Endothelial cell of umbilical vein (primary cell): ENCODE measurements at regions not wholly inside any gene's neighbourhood (a gene's known extent, or its start where the extent isn't known, plus 50 kb on each side); places are given as distances from the start of the nearest gene placed in this dataset.

ENCODE experiments used
- BruUV-seq: library from RNA; stranded (reverse); fragments of 400-500 nt; replicated peaks from 2 replicates; lab custom pipeline; 2021; lab: Mats Ljungman, UMichigan
- CTCF ChIA-PET: fragments of 300-600, 350-600 bp; sonication (Branson Sonifier 250); formaldehyde crosslinking; loops from one replicate; lab custom pipeline; 2021; ENCODE audit warnings: antibody characterized with exemption, inconsistent platforms; lab: Charles Lee
- POLR2A ChIA-PET: fragments of 300-600, 350-600 bp; sonication (Branson Sonifier 250); formaldehyde crosslinking; loops from one replicate; lab custom pipeline; 2021; ENCODE audit warnings: antibody characterized with exemption, inconsistent platforms; lab: Charles Lee
- DNase-seq: peaks from one replicate; pipeline ENCODE4 v3.0.0-alpha.2; 2011; ENCODE audit warnings: low read depth, low spot score
- FAIRE-seq: peaks from 2 replicates; lab custom pipeline; 2011; peaks lifted over from hg19 to GRCh38; lab: Jason Lieb, UNC
- H2AFZ ChIP-seq: 2 replicates; pipeline ENCODE4 v1.6.0; 2012; ENCODE audit warnings: low read depth, low read length, control low read depth, inconsistent platforms
- H3K27ac ChIP-seq: 2 replicates; pipeline ENCODE4 v1.5.1; 2011; ENCODE audit warnings: low read depth, mild to moderate bottlenecking, control low read depth, low read length, moderate library complexity; ENCODE audit not compliant: insufficient read depth
- H3K27me3 ChIP-seq, 2 experiments: 2 replicates each; pipeline versions ENCODE4 v1.6.0 to v1.6.1; 2011; ENCODE audit warnings: low read length in 2 of 2, mixed read lengths in 1 of 2; ENCODE audit not compliant: control insufficient read depth in 2 of 2, insufficient read depth in 2 of 2
- H3K36me3 ChIP-seq, 2 experiments: 2 replicates in 1 of 2; 3 replicates in 1 of 2; pipeline ENCODE4 v1.5.1; 2011; ENCODE audit warnings: low read length in 2 of 2, mild to moderate bottlenecking in 1 of 2, moderate library complexity in 1 of 2; ENCODE audit not compliant: control insufficient read depth in 2 of 2, insufficient read depth in 2 of 2; ENCODE audit errors: extremely low read depth in 1 of 2
- H3K4me1 ChIP-seq: 3 replicates; pipeline ENCODE4 v1.5.1; 2011; ENCODE audit warnings: mild to moderate bottlenecking, low read length; ENCODE audit not compliant: control insufficient read depth, insufficient read depth; ENCODE audit errors: extremely low read depth
- H3K4me2 ChIP-seq: 2 replicates; pipeline ENCODE4 v1.6.1; 2011; ENCODE audit warnings: low read length, control low read depth, mixed read lengths; ENCODE audit not compliant: insufficient read depth
- H3K4me3 ChIP-seq, 3 experiments: fragments of 200-600 bp in 1 of 3; sonication (generic), shearing (Covaris generic) in 1 of 3; replicated peaks in 1 of 3; 2 replicates each; pipeline ENCODE4 v1.5.1; 2011 to 2016; ENCODE audit warnings: control low read depth in 3 of 3, low read length in 3 of 3, mild to moderate bottlenecking in 2 of 3, inconsistent platforms in 1 of 3, low read depth in 1 of 3, moderate library complexity in 1 of 3; ENCODE audit not compliant: insufficient read depth in 1 of 3
- H3K79me2 ChIP-seq: 2 replicates; pipeline ENCODE4 v1.6.0; 2012; ENCODE audit warnings: low read length, inconsistent platforms; ENCODE audit not compliant: control insufficient read depth, insufficient read depth
- H3K9ac ChIP-seq: replicated peaks from 2 replicates; pipeline ENCODE3; 2011; ENCODE audit warnings: low read length, control low read depth; ENCODE audit not compliant: insufficient read depth; ENCODE audit errors: extremely low read depth
- H3K9me1 ChIP-seq: replicated peaks from 3 replicates; pipeline ENCODE4 v1.6.0; 2011; ENCODE audit warnings: mild to moderate bottlenecking, low read length; ENCODE audit not compliant: control insufficient read depth, insufficient read depth; ENCODE audit errors: extremely low read depth
- H3K9me3 ChIP-seq: replicated peaks from 2 replicates; pipeline ENCODE4 v1.5.1; 2012; ENCODE audit warnings: low read length, inconsistent platforms; ENCODE audit not compliant: control insufficient read depth, insufficient read depth
- H4K20me1 ChIP-seq: replicated peaks from 2 replicates; pipeline ENCODE3; 2011; ENCODE audit warnings: mild to moderate bottlenecking, low read length; ENCODE audit not compliant: control insufficient read depth, insufficient read depth; ENCODE audit errors: extremely low read depth
- EZH2 ChIP-seq: IDR thresholded peaks from 2 replicates; pipeline ENCODE4 v1.6.1; 2012; ENCODE audit warnings: borderline replicate concordance, low read depth, mild to moderate bottlenecking, moderate library complexity, low read length, inconsistent platforms; ENCODE audit not compliant: severe bottlenecking
- FOS ChIP-seq: IDR thresholded peaks from 2 replicates; pipeline ENCODE4 v1.6.1; 2011; ENCODE audit warnings: mild to moderate bottlenecking, low read length, moderate library complexity, borderline replicate concordance; ENCODE audit not compliant: insufficient read depth
- GATA2 ChIP-seq: IDR thresholded peaks from 2 replicates; pipeline ENCODE4 v1.7.0; 2011; ENCODE audit warnings: low read depth, mild to moderate bottlenecking, moderate library complexity, mixed read lengths, low read length; ENCODE audit not compliant: insufficient read length, insufficient read depth
- JUN ChIP-seq: IDR thresholded peaks from 2 replicates; pipeline ENCODE4 v1.6.1; 2011; ENCODE audit warnings: borderline replicate concordance, low read depth; ENCODE audit not compliant: insufficient read length, insufficient read depth
- MYC ChIP-seq: IDR thresholded peaks from one replicate; pipeline ENCODE4 v1.6.1; 2011; ENCODE audit warnings: mild to moderate bottlenecking, low read depth, low read length
- POLR2A ChIP-seq: IDR thresholded peaks from 2 replicates; pipeline ENCODE4 v1.6.1; 2012; ENCODE audit warnings: low read depth, mild to moderate bottlenecking, control low read depth, low read length
- POLR2AphosphoS5 ChIP-seq: IDR thresholded peaks from 2 replicates; pipeline ENCODE4 v1.6.1; 2012; ENCODE audit warnings: low read depth, mild to moderate bottlenecking, control low read depth, low read length, moderate library complexity; ENCODE audit not compliant: insufficient read depth
- dilution Hi-C: fragments of 300-500 bp; cut with MboI; formaldehyde crosslinking; loops from one replicate; pipeline ENCODE4 v1.15.0; 2019; ENCODE audit warnings: low sequenced_read_pairs; ENCODE audit not compliant: extremely low pct_ligation_motif_present
- intact Hi-C: fragments of 100-400 bp; cut with micrococcal nuclease; formaldehyde crosslinking; loops from one replicate; pipeline ENCODE4 v1.10.0; 2022
- TF ChIP-seq, protein P1 (sequence below): IDR thresholded peaks from 2 replicates; pipeline ENCODE4 v1.6.1; 2011; ENCODE audit not compliant: insufficient read depth, insufficient read length
- TF ChIP-seq, protein P2 (sequence below), 2 donors: IDR thresholded peaks; 1 replicate in 1 of 2; 2 replicates in 1 of 2; pipeline ENCODE4 v1.5.1; 2011; ENCODE audit warnings: low read length in 2 of 2, mild to moderate bottlenecking in 2 of 2, moderate library complexity in 2 of 2, control low read depth in 1 of 2, inconsistent platforms in 1 of 2, low read depth in 1 of 2; ENCODE audit not compliant: insufficient read depth in 1 of 2; ENCODE audit errors: extremely low read depth in 1 of 2

DNA sequence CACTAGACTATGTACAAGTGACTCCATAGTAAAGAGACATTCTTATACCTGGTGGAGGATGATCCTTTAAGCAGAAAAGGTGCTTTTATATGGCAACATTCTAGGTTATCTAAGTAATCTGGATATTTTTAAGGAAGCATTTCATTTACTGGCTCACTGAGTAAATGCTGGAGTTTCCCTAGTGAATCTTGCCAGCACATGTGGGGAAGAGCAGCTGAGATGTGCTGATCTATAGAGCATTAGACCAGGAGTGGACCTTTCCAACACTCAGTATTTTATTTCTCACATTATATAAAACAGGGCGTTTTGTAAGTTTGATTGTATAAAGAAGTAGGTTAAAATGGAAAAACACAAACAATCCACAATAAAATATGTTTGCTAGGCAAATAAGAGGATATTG lies 478.5 kb downstream of the ATP23 start:
- Histone ChIP-seq H4K20me1 (no peaks in the 10 kb centered on the region), H3K4me2 (no peak overlapping the region), H3K36me3 (no peaks in the 10 kb centered on the region), H3K27me3 (no peaks in the 10 kb centered on the region), H3K9me3 (no peaks in the 10 kb centered on the region), H3K9ac (no peak overlapping the region), H3K27ac (no peak overlapping the region), H3K4me1 (peaks cover 8% of the 10 kb centered on the region), H3K79me2 (no peaks in the 10 kb centered on the region), H2AFZ (no peak overlapping the region), H3K9me1 (no peaks in the 10 kb centered on the region), H3K4me3 (no peak overlapping the region)
- dilution Hi-C loops: no loop called here
- intact Hi-C loops: no loop called here
- FAIRE-seq (no peak), DNase-seq (peak; percentile 18)
- ChIA-PET POLR2A (no interaction called here), CTCF (interaction anchor here (1.2 kb wide), 1 partner anchor 24 kb away, joined by 3 read pairs; no protein-coding TSS in a partner anchor)
- no TSS peak for BruUV-seq
- TF ChIP-seq GATA2 (no peak), POLR2AphosphoS5 (no peak), JUN (no peak), FOS (no peak), POLR2A (no peak), MYC (no peak), EZH2 (no peak)
- TF ChIP-seq, protein P1, sequence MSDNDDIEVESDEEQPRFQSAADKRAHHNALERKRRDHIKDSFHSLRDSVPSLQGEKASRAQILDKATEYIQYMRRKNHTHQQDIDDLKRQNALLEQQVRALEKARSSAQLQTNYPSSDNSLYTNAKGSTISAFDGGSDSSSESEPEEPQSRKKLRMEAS: no peak
- TF ChIP-seq, protein P2, sequence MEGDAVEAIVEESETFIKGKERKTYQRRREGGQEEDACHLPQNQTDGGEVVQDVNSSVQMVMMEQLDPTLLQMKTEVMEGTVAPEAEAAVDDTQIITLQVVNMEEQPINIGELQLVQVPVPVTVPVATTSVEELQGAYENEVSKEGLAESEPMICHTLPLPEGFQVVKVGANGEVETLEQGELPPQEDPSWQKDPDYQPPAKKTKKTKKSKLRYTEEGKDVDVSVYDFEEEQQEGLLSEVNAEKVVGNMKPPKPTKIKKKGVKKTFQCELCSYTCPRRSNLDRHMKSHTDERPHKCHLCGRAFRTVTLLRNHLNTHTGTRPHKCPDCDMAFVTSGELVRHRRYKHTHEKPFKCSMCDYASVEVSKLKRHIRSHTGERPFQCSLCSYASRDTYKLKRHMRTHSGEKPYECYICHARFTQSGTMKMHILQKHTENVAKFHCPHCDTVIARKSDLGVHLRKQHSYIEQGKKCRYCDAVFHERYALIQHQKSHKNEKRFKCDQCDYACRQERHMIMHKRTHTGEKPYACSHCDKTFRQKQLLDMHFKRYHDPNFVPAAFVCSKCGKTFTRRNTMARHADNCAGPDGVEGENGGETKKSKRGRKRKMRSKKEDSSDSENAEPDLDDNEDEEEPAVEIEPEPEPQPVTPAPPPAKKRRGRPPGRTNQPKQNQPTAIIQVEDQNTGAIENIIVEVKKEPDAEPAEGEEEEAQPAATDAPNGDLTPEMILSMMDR (IDR thresholded peaks at IDR 0.05; ENCODE audit: extremely low read depth in 1 of 2, insufficient read depth in 1 of 2, low read depth in 1 of 2, low read length in 2 of 2): no peak
